Parathyroid adenoma (tissue), 2 donors: ENCODE measurements at regions not wholly inside any gene's neighbourhood (a gene's known extent, or its start where the extent isn't known, plus 50 kb on each side); places are given as distances from the start of the nearest gene placed in this dataset.

Source experiments
- H2AFZ ChIP-seq: fragments of 300-600 bp; sonication (generic); one replicate; pipeline ENCODE4 v1.7.0; 2017; ENCODE audit warnings: antibody characterized with exemption, mild to moderate bottlenecking
- H3K27ac ChIP-seq: fragments of 300-600 bp; sonication (generic); one replicate; pipeline ENCODE4 v1.7.0; 2017
- H3K27me3 ChIP-seq: fragments of 300-600 bp; sonication (generic); one replicate; pipeline ENCODE4 v1.7.0; 2017; ENCODE audit warnings: low read length; ENCODE audit not compliant: control insufficient read depth, insufficient read depth
- H3K36me3 ChIP-seq: fragments of 300-600 bp; sonication (generic); one replicate; pipeline ENCODE4 v1.7.0; 2017; ENCODE audit warnings: low read length; ENCODE audit not compliant: control insufficient read depth, insufficient read depth
- H3K4me1 ChIP-seq: fragments of 300-600 bp; sonication (generic); one replicate; pipeline ENCODE4 v1.7.0; 2017; ENCODE audit warnings: control low read depth
- H3K4me2 ChIP-seq: fragments of 300-600 bp; sonication (generic); one replicate; pipeline ENCODE4 v1.7.0; 2017; ENCODE audit warnings: low read length
- H3K4me3 ChIP-seq: fragments of 300-600 bp; sonication (generic); one replicate; pipeline ENCODE4 v1.7.0; 2017; ENCODE audit warnings: low read depth, low read length
- H3K79me2 ChIP-seq: fragments of 300-600 bp; sonication (generic); one replicate; pipeline ENCODE4 v1.7.0; 2017; ENCODE audit warnings: control low read depth
- H3K9ac ChIP-seq: fragments of 300-600 bp; sonication (generic); one replicate; pipeline ENCODE4 v1.7.0; 2017; ENCODE audit warnings: mild to moderate bottlenecking
- H3K9me3 ChIP-seq: fragments of 300-600 bp; sonication (generic); one replicate; pipeline ENCODE4 v1.7.0; 2017; ENCODE audit warnings: low read length; ENCODE audit not compliant: control insufficient read depth
- TF ChIP-seq, protein P1 (sequence below): fragments of 300-600 bp; sonication (generic); IDR thresholded peaks from one replicate; pipeline ENCODE4 v1.7.0; 2017; ENCODE audit warnings: antibody characterized with exemption, mild to moderate bottlenecking
- donor health status: primary hyperparathyroidism.

DNA sequence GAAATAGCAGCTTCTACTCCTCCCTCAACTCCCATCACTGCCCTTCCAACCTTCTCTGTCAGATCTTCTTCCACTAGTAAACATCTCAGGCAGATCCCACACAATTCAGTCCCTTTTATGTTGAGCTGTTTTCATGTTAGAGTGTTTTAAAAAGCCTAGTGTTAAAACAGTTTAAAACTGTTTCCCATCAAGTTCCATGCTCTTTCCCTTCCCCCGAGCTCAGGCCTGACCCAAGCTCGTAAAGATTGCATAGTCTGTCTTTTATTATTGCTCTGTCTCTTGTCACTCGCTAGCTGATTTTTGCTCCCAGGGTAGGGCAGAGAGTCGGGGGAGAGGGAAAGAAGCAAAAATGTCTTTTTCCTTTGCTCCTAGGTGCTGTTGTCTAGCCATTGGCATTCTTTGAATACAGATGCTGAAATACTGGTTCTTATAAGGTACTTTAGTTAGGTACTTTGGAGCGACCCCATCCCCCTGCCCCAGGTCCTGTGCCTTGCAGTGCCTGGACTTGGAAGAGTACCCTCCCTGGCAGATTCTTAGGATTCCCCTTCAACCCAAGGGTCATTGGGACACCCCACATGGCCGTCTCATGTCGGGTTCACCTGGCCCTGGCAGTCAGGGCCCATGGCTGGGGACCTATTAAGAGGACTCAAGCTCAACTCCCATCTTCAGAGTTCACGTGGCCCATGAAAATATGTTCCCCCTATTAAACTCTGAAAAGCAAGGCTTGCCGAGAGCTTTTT lies 101.2 kb upstream of the ARMC2 start:
- TF ChIP-seq, protein P1, sequence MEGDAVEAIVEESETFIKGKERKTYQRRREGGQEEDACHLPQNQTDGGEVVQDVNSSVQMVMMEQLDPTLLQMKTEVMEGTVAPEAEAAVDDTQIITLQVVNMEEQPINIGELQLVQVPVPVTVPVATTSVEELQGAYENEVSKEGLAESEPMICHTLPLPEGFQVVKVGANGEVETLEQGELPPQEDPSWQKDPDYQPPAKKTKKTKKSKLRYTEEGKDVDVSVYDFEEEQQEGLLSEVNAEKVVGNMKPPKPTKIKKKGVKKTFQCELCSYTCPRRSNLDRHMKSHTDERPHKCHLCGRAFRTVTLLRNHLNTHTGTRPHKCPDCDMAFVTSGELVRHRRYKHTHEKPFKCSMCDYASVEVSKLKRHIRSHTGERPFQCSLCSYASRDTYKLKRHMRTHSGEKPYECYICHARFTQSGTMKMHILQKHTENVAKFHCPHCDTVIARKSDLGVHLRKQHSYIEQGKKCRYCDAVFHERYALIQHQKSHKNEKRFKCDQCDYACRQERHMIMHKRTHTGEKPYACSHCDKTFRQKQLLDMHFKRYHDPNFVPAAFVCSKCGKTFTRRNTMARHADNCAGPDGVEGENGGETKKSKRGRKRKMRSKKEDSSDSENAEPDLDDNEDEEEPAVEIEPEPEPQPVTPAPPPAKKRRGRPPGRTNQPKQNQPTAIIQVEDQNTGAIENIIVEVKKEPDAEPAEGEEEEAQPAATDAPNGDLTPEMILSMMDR, result no peak
- Histone ChIP-seq H3K4me2 (no peak overlapping the region), H3K4me3 (no peak overlapping the region), H2AFZ (no peak overlapping the region), H3K9ac (no peak overlapping the region), H3K27me3 (no peaks in the 10 kb centered on the region), H3K9me3 (no peaks in the 10 kb centered on the region), H3K79me2 (no peaks in the 10 kb centered on the region), H3K27ac (no peak overlapping the region), H3K36me3 (no peaks in the 10 kb centered on the region), H3K4me1 (no peaks in the 10 kb centered on the region)

DNA sequence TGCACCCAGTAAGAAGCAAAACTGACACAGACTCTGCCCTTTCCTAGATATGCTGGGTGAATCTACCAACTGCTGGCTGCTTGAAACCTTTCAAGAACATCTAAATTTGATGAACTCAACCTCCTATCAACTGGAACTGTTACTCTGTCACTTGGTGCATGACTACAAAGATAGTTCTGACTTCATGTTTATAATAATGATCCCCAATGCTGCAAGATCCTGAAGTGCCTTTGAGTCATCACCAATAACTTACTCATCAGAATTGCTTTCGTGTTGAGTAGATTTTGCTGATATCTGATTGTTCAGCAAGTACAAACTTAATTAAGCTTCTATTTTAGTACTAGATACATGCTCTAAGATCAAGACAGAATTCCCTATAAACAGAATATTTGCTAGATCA lies 100.2 kb upstream of the ARMC2 start:
- Histone ChIP-seq H3K4me3 (no peak overlapping the region), H3K79me2 (no peaks in the 10 kb centered on the region), H3K27ac (no peak overlapping the region), H3K9ac (no peak overlapping the region), H3K27me3 (no peaks in the 10 kb centered on the region), H2AFZ (no peak overlapping the region), H3K9me3 (no peaks in the 10 kb centered on the region), H3K4me1 (no peaks in the 10 kb centered on the region), H3K36me3 (no peaks in the 10 kb centered on the region), H3K4me2 (no peak overlapping the region)
- TF ChIP-seq, protein P1, result no peak

DNA sequence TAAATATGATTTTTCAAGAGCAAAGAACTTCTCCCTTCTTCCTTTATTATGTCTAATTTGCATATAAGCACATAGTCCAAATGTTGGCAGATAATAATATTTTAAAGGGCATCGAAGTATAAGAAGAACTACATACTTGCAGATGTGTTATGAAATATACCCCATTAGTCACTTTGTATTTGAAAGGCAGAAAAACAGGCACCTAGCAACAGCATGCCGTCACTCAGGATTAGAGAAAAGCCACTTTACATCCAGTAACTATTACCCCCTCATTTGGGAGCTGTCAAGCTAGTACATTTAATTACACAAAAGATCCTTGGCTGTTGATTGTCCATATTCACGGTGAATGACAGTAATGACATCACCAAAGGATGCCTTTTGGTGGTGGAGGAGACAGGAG lies 99.3 kb upstream of the ARMC2 start:
- Histone ChIP-seq H3K4me3 (no peak overlapping the region), H3K9ac (no peak overlapping the region), H3K4me2 (no peak overlapping the region), H3K79me2 (no peaks in the 10 kb centered on the region), H3K27ac (no peak overlapping the region), H2AFZ (no peak overlapping the region), H3K9me3 (no peaks in the 10 kb centered on the region), H3K36me3 (no peaks in the 10 kb centered on the region), H3K27me3 (no peaks in the 10 kb centered on the region), H3K4me1 (no peaks in the 10 kb centered on the region)
- TF ChIP-seq, protein P1, result no peak

DNA sequence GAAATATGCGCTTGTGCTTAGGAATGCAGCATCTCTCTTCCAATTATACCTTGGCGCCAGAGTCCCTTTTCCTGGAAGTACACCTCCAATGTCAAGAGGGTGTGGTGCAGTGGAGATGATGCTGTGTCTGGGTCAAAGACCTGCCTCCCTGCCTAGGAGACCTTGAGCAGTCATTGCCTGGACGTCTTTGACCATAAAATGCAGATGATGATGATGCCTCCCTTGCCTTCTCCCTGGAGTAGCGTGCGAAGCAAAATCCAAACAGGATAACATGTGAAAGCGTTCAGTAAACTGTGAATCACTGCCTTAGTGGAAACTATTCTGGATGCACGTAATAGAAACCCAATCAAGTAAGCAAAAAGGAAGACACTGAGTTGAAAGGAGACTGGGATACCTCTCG lies 97.4 kb upstream of the ARMC2 start:
- H2AFZ ChIP-seq, result no peak overlapping the region
- no peak overlapping the region for H3K9ac ChIP-seq
- H3K4me2 ChIP-seq, result no peak overlapping the region
- no peaks in the 10 kb centered on the region for H3K4me1 ChIP-seq
- H3K27me3 ChIP-seq, result no peaks in the 10 kb centered on the region
- no peak overlapping the region for H3K4me3 ChIP-seq
- TF ChIP-seq, protein P1, result no peak
- no peaks in the 10 kb centered on the region for H3K79me2 ChIP-seq
- H3K27ac ChIP-seq, result no peak overlapping the region
- no peaks in the 10 kb centered on the region for H3K36me3 ChIP-seq
- H3K9me3 ChIP-seq, result no peaks in the 10 kb centered on the region

DNA sequence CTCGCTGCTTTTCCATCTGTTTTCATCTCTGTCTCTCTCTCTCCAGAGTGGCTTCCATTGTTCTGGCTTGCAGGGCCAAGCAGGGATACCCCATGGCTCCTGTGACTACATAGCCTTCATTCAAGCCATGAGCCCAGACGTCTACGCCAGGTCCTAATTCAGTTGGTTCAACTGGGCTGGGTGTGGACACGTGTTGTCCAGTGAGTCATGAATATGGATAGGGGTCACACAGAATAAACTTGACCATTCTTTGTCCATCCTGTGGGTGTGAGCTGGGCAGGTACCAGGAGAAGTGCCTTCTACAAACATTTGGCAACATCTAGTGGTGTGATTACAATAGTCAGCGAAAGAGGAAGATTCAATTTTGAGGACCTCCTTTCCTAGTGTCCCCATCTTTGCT lies 96.9 kb upstream of the ARMC2 start:
- no peak overlapping the region for H3K9ac ChIP-seq
- no peak overlapping the region for H3K4me2 ChIP-seq
- H3K4me1 ChIP-seq, result no peaks in the 10 kb centered on the region
- TF ChIP-seq, protein P1, result no peak
- H3K9me3 ChIP-seq, result no peaks in the 10 kb centered on the region
- no peaks in the 10 kb centered on the region for H3K36me3 ChIP-seq
- no peak overlapping the region for H2AFZ ChIP-seq
- no peaks in the 10 kb centered on the region for H3K79me2 ChIP-seq
- H3K4me3 ChIP-seq, result no peak overlapping the region
- no peaks in the 10 kb centered on the region for H3K27me3 ChIP-seq
- H3K27ac ChIP-seq, result no peak overlapping the region
